ENCODE measurements at regions not wholly inside any gene's neighbourhood (a gene's known extent, or its start where the extent isn't known, plus 50 kb on each side); places are given as distances from the start of the nearest gene placed in this dataset.
"Not testable (repeated sequence)": the region's sequence is repeated elsewhere in the genome, so short reads cannot be mapped to it uniquely, and the experiment has no call there.

DNA sequence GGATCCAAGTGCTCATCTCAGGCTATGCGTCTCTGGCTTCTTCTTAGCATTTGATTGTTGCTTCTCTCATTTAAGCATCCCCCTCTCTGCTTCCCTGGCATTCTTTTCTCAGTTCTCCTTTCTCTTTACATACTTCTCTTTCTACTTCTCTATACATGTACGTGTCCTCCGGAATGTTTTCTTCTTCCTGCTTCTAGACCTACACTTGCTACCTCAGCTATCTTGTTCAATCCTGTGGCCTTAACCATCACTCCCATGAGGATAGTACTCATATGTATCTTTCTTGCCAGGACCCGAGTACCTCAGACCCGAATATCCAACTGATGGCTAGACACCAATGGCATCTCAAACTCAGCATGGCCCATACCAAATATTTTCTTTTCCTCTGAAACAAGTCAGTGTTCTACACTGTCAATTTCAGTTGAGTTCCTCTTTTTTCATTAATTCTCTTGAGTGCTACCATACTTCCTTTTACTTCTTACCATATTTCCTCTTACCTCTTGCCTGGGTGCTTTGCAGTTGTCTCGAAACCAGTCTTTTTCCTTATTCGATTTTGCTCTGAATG lies 115.1 kb upstream of the SLC38A2 start:
- no peak for DNase-seq

DNA sequence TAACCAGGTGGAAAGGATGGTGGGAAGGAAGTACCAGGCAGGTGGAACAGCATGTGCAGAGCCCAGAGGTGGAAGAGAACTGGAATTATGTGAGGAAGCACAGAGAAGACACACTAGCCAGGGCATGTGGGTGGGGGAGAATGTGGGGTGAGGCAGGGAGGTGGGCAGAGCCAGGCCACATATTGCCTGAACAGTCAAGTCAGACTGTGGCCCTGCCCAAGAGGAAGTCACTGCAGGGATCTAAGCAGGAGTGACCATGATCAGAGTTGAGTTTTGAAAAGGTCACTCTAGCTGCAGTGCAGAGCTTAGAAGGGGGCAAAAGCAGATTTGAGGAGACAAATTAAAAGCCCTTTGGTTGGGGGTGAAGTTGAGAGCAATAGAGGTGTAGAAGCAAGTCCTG lies 114.0 kb upstream of the SLC38A2 start:
- DNase-seq: no peak

DNA sequence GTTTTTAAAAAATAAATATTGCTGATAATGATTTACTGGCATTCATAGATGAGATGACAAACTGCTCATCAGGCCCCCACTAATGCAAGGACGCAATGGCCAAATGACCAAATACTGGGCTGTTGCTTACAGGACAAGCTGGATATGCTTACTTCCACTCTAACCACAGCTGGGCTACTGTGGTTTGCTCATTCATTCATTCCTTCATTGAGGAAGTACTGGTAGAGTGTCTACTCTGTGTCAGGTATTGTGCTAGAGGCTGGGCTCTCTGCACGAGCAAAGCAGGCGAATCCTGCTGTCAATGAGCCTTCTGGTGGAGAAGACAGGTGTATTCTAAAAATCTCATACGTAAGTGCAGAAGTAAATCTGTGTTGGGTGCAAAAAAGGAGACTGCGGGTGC lies 113.3 kb upstream of the SLC38A2 start:
- no peak for DNase-seq

DNA sequence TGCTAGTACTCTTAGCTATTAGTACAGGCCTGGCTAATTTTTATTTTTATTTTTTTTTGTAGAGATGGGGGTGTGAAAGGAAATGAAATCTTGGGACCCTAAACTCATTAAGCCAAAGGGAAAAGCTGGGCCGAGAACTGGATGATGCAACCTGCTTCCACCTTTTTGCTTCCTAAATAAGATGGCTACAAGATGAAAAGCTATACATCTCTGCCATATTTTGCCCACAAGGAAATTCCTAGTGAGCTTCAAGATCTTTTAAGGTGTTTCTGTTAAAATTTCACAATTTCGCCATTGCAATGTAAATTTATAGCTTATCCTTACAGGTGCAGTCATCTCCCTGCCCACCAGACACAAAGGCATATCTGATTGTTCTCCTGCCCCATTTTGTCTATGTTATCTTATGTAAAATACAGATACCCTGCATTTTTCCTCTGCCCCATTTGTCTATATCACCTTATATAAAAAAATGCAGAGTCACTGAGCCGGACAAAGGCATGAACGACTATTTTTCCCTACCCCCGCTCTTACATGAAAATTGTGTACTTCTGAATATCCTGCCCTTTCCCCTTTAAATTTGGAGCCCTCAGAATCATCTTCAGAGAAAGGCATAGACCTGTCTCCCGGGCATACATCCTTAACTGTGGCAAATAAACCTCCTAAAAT lies 112.0 kb upstream of the SLC38A2 start:
- no peak for DNase-seq

DNA sequence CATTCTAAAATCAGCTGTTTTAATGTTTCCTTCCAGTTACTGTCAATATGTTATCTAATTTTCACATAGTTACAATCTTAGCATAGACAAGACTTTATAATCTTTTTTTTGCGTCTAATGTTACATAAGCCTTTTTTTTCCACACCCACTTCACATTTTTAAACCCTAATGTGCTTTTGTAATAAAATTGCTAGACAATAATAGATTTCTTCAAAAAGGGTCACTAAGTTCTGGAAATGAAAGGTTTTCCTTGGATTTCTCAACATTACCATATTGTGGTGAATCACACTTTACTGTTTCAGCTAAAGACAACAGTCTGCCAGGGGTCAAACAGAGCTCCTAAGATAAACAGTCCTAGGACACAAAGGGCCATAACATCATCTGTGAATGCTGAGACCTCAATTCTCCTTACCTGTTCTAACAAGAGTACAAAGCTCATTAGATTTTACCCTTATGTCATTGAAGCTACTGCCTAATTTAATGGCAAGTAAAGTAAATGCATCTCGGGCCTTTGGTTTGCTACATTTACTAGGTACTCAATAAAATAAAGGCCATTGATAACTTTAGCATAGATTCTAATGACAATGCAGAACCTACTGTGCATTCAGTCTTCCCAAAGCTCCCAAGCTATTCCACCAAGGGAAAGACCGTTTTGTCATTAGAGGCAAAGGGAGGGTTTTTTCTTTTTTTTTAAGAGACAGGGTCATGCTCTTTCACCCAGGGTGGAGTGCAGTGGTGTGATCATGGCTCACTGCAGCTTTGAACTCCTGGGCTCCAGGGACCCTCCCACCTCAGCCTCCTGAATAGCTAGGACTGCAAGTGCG lies 111.2 kb upstream of the SLC38A2 start:
- no peak for DNase-seq

DNA sequence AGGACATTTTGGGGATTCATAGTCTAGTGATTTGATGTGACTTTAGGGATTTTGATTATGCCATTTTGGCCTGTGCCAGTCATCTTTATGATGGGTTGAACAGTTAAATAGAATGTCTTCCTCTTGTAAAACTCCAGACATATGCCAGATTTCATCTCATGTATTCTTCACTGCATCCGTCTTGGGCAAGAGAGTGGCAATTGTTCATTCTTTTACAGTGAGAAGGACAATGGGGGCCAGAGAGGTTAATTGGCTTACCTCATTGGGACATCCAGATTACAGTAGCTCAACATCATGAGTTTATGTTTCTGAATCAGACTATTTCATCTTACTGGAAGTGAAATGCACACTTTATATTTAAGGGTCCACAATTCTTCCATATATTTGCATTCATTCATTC lies 108.2 kb upstream of the SLC38A2 start:
- DNase-seq: no peak

DNA sequence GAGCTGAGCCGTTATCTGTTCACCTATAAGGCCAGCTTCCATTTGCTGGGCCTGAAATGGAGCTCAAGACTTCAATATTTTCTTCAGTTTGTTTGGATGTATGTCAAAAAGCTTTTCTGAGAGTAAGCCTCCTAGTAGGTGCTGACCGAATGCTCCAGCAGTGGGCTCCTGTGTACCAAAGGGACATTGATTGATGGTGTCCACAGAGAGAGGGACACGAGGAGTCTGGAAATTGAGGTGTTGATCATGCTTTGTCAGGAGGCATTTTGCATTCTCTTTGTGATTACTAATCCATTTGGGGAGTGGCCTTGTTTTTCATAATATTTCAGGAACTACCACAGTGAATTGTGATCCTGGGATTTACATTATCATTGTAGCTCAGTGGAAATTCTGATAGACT lies 107.7 kb upstream of the SLC38A2 start:
- no peak for DNase-seq

DNA sequence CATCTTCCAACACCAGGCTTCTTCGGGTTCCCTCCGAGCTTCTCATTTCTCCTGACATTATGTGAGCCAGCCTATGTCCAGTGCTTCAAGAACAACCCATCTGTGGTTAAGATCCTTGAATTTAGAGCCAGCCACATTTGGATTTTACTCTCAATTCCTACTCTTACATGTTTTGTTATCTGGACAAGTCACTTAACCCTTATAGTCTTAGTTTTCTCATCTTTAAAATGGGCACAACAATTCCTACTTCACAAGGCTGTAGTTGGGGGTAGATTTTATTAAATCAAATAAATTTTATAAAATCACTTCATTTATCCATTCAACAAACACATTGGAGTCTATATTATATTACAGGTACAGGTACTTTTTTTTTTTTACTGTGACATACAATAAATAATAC lies 105.5 kb upstream of the SLC38A2 start:
- DNase-seq: no peak

DNA sequence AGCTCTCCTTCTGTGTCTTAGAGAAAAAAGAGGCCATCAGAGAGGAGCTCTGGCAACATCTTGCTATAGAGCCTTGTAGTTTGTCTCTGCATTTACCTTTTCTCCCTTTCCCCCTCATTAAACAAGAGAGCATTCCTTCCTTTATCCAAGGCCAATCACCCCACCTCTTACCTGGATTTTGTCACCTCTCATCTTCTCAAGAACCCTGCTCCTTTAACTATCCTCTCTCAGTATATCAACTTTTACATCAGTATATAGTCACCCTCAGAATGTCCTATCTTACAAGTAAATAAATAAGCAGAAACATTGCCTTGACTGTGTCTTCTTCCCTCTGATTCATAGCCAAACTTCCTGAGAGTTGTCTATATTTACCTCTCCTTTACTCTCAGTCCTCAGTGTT lies 105.0 kb upstream of the SLC38A2 start:
- DNase-seq: no peak

DNA sequence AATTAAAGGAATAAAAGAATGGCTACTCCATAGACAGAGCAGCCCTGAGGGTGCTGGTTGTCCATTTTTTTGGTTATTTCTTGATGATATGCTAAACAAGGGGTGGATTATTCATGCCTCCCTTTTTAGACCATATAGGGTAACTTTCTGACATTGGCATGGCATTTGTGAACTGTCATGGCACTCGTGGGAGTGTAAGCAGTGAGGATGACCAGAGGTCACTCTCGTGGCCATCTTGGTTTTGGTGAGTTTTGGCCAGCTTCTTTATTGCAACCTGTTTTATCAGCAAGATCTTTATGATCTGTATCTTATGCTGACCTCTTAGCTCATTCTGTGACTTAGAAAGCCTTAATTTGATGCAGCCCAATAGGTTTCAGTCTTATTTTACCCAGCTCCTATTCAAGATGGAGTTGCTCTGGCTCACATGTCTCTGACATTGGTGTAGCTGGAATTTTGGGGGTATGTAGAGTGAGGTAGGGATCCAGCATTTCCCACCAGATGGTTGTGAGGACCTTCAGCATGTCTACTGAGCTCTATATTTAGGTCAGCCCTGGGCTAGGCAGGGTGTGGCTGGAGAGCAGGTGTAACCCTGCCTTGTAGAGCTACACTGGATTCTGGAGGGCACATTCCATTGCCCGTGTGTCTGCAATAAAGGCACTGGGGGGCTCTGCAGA lies 103.5 kb upstream of the SLC38A2 start:
- DNase-seq: no peak

DNA sequence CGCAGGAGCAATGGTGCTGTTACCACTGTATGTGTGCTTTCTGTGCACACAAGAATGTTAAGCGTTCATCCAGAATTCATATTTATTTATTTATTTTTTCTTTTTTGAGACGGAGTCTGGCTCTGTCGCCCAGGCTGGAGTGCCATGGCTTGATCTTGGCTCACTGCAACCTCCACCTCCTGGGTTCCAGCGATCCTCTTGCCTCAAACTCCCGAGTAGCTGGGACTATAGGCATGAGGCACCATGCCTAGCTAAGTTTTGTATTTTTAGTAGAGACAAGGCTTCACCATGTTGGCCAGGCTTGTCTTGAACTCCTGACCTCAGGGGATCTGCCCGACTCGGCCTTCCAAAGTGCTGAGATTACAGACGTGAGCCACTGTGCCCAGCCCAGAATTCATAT lies 101.8 kb upstream of the SLC38A2 start:
- DNase-seq: not testable (repeated sequence)

DNA sequence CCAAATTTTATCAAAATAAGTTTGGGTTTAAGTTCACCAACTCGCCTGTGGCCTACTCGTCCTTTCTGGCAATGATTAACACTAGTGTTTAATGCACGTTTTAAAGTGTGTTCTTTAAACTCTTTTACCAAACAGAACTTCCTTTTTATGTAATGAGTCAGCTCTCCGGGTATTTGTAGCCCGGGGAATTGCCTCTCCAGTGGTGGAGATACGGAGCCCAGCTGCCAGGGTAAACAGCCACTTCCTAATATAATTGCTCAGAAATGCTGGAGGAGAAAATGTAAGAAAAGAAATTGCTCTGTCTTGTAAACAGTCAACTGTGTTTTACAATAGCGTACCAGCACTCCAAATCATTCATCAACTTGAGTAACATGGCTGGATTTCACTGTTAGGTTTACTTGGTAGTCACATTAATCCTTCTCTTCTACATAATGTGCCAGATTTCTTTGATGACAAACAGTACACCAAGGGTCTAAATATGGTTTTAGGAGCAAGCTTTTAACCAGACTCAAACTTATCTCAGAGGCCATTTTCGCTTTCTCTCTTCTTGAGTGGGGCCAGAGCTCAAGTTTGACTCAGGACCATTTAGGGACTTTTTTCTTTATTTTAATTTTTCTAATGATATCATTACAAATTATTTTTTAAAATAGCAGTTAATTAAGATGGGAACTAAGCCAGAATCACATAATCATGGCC lies 101.2 kb upstream of the SLC38A2 start:
- no peak for DNase-seq

DNA sequence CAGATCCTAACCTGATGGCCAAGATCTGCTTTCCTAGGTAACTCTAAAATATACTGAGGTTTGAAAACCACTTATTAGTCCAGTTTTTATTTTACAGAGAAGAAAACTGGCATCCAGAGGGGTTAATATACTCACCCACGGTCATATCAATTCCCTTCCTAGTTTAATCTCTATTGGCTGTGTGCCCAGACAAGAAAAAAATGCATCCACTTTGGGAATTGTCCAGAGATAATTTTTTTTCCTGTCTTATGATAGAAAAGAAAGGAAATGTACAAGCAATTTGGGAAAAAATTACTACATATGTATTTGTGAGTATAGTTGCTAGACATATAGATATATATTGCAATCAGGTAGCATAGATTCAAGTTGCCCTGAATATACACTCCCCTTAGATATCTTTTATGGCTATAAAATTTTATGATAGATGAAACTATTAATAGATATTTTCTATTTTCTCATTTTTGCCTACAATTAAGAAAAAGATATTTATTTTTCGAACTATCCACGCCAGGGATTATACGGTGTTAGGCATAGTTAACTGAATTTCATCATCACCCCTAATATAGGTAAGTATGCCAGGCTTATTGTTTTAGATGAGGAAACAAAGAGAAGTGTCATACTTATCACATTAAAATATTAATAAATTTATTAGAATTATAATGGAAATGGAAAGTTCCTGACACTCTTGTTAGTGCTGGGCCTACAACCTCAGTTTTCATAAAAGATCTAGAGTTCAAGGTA lies 100.5 kb upstream of the SLC38A2 start:
- DNase-seq: no peak

DNA sequence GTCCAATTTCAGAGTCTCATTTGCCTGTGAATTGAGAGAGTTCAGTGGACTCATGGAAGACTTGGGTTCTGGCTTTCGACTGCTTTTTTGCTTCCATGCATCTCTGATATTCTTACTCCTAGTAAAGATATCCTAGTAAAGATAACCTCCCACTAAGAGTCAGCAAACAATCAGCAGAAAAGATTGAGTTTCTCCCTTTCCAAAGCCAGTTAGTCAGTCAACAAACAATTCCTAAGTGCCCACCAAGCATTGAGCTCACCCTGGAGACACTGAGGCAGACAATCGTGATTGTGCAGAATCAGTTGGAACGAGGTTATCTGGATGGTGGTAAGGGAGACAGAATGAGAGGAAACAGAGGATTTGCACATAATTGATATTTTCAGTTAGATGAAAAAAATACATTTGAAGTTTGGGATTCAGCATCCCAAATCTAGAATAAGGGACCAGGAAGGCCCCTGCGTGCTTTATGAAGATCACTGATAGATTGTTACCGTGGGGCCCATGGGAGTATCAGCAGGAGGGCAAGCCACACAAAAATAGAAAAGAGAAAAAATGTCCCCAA lies 99.7 kb upstream of the SLC38A2 start:
- no peak for DNase-seq

DNA sequence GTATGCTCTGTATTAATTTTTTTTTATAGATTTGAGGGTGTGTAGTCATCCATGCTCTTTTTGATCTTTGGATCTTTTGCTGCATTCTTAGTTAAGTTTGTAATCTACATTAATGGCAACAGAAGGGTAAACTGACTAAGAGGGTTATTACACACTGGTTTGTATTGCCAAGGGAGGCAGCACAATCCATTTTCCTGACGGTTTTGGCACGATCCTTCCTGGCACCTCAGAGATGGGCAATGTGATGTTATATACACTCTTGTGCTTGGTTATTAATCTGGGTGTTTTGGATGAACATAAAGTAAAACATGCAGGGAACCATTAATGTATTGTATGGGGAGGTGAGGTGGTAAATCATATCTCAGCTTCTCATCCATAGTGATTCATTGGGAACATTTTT lies 98.8 kb upstream of the SLC38A2 start:
- no peak for DNase-seq

DNA sequence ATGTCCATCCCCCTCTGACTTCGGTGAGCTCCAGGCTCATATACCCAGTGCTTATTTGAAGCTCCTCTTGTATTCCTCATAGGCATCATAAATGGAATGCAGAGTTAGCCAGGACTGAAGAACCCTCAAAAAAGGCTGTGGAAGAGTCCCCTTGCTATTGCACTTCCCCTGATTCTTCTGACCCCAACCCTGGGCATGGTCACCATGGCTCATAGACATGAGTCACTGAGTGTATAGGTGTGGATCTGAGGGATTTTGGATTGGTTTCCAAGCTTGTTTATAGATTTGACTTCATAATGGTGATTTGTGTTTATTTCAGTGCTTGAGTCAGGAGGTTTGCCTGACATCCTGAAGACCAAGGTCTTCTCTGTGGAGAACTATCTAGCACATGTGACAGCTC lies 98.4 kb upstream of the SLC38A2 start:
- DNase-seq: no peak

DNA sequence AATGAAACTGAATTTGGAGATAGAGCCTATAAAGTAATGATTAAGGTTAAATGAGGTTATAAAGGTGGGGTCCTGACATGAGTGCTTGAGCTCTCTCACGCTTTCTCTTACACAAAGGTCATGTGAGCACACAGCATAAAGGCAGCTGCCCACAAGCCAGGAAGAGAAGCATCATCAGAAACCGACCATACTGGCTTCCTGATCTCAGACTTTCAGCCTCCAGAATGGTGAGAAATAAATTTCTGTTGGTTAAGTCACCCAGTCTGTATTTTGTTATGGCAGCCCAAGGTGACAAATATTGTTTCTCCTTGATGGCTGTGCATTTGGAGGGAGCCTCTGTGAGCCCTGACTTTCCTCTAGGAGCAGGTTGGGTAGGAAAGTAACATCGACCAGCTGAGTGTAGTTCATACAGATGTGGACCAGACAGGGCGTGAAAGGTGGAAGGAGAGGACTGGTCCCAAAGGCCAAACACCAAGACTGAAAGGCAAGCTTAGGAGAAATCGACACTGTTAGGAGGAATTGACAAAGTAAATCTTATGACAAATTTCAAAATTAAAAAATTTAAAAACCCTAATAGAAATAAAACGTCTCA lies 97.6 kb upstream of the SLC38A2 start:
- DNase-seq: peak; percentile 12

DNA sequence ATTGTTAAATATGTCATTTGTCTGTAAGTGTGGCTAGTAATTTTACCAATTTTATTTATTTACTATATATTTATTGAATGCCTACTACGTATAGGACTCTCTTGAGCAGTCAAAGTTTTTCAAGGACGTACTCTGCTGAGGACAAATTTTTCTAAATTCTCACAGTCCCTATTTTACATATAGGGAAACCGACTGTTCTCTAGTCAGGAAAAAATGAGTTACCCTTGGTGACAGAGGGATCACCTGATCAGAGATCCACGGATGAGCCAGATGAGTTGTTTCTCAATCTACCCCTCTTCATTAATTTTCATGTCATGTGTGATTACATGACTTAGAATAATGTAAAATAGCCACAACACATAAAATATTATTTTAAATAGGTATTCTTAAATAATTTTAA lies 96.2 kb upstream of the SLC38A2 start:
- no peak for DNase-seq

DNA sequence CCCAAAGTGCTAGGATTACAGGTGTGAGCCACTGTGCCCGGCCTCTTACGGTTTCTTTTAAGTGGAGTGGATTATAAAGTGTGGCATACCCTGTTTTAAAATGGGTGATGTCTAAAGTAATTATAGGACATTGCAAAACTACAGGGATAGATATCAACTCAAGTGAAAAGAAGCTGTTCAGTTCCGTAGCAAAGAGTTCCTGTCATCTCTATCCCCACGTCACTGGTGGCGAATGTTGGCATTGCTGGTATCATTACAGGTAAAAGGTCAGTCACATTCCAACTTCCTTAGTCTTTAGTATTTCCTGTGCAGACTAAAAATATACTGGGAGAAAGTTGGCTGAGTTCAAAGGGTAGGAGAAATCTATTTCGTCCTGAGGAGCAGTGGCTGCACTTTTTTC lies 95.6 kb upstream of the SLC38A2 start:
- no peak for DNase-seq

DNA sequence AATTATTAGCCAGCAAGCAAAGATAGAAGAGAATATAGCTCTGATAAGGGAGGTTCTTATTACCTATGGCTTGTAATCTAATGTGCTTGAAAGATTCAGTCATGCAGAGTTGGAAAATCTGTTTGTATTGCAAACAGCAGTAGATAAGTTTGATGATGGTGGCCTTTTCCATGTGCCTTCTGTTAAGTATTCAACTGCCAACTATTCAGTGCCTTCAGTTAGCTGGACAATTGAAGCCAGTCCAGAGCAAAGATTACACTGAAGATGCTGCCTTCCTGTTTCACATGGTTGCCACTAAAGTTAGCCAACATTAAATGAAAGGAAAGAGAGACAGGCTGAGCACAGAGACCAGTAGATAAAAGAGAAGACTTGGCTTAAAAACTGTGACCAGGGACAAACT lies 92.7 kb upstream of the SLC38A2 start:
- no peak for DNase-seq

DNA sequence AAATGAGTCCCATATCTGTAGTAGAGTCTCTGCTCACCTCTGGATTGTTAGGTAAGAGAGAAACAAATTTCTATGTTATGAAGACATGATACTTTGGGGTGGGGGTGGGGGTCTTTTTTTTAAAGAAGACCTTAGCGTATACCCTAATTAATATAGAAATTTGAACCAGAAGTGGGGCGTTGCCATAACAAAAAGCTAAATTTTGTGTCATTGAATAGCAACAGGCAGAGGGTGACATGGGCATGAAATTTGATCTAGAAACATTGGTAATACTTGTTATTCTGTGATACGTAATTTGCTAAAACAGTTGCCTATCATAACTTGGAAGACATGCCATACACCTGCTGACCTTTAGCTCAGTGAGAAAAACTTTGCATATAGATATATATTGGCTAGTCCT lies 92.3 kb upstream of the SLC38A2 start:
- no peak for DNase-seq

All from activated gamma-delta T cell treated with Interleukin-2 at 50 U/mL for 16 hours (primary cell).